Kidney epithelial cell (primary cell): ENCODE measurements at regions not wholly inside any gene's neighbourhood (a gene's known extent, or its start where the extent isn't known, plus 50 kb on each side); places are given as distances from the start of the nearest gene placed in this dataset.

Experiments used
- DNase-seq: peaks from one replicate; pipeline ENCODE4 v3.0.0-alpha.2; 2010; ENCODE audit warnings: low read depth
- H3K27me3 ChIP-seq: 2 replicates; pipeline ENCODE4 v1.6.0; 2011; ENCODE audit warnings: low read length; ENCODE audit not compliant: control insufficient read depth, insufficient read depth
- H3K36me3 ChIP-seq: 2 replicates; pipeline ENCODE4 v1.5.1; 2011; ENCODE audit warnings: low read length; ENCODE audit not compliant: control insufficient read depth, insufficient read depth
- H3K4me3 ChIP-seq: 2 replicates; pipeline ENCODE4 v1.5.1; 2011; ENCODE audit warnings: low read depth, mild to moderate bottlenecking, control low read depth, low read length
- TF ChIP-seq, protein P1 (sequence below): IDR thresholded peaks from 2 replicates; pipeline ENCODE4 v1.5.1; 2011; ENCODE audit warnings: mild to moderate bottlenecking, moderate library complexity, low read length, control low read depth, inconsistent platforms; ENCODE audit not compliant: insufficient read depth, poor library complexity, severe bottlenecking

- TF ChIP-seq, protein P1, sequence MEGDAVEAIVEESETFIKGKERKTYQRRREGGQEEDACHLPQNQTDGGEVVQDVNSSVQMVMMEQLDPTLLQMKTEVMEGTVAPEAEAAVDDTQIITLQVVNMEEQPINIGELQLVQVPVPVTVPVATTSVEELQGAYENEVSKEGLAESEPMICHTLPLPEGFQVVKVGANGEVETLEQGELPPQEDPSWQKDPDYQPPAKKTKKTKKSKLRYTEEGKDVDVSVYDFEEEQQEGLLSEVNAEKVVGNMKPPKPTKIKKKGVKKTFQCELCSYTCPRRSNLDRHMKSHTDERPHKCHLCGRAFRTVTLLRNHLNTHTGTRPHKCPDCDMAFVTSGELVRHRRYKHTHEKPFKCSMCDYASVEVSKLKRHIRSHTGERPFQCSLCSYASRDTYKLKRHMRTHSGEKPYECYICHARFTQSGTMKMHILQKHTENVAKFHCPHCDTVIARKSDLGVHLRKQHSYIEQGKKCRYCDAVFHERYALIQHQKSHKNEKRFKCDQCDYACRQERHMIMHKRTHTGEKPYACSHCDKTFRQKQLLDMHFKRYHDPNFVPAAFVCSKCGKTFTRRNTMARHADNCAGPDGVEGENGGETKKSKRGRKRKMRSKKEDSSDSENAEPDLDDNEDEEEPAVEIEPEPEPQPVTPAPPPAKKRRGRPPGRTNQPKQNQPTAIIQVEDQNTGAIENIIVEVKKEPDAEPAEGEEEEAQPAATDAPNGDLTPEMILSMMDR, result no peak
- Histone ChIP-seq H3K4me3 (no peak overlapping the region), H3K27me3 (no peaks in the 10 kb centered on the region), H3K36me3 (no peaks in the 10 kb centered on the region)
- DNase-seq, result no peak
Observed at GRCh38 chr4:95959182-95959581, 119.3 kb downstream of the PDHA2 start.

DNA sequence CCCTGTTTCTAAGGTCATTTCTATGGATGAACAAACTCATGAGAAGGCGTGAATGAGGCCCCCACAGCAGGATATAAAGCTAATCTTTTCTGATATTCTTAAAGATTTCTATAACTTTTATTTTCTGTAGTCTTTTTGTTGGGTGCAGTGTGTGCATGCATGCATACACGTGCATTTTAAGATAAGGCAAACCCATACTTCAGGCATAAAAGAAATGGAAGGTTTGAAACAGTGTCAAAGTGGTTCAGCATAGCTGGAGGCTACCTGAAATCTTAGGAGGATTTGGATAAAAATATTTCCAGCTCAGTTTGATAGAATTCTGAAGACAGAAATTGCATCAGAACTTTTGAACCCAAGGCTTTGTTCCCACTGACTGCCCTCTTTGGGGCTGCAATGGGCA, 119.7 kb downstream of the PDHA2 start:
- no peaks in the 10 kb centered on the region for H3K27me3 ChIP-seq
- no peaks in the 10 kb centered on the region for H3K36me3 ChIP-seq
- no peak overlapping the region for H3K4me3 ChIP-seq
- DNase-seq, result no peak
- TF ChIP-seq, protein P1, result no peak

DNA sequence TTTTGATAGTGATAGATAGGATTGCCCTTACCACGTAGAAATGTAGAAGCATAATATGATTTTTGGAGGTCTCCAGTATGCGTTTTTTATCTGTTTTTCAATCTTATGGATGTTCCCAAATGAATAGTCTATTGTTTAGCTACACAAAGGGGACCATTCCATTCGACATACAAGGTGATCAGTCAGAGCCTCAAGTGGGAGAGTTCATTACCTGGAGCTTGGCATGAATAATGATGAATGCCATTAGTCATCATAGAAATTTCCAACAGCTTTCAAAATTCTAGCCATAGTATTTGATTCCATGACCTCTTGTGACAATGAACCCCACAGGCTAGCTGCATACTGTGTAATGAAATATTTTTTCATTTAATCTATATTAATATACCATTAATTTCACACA, 123.6 kb downstream of the PDHA2 start:
- no peaks in the 10 kb centered on the region for H3K36me3 ChIP-seq
- no peak overlapping the region for H3K4me3 ChIP-seq
- no peak for DNase-seq
- no peaks in the 10 kb centered on the region for H3K27me3 ChIP-seq
- TF ChIP-seq, protein P1, result no peak

DNA sequence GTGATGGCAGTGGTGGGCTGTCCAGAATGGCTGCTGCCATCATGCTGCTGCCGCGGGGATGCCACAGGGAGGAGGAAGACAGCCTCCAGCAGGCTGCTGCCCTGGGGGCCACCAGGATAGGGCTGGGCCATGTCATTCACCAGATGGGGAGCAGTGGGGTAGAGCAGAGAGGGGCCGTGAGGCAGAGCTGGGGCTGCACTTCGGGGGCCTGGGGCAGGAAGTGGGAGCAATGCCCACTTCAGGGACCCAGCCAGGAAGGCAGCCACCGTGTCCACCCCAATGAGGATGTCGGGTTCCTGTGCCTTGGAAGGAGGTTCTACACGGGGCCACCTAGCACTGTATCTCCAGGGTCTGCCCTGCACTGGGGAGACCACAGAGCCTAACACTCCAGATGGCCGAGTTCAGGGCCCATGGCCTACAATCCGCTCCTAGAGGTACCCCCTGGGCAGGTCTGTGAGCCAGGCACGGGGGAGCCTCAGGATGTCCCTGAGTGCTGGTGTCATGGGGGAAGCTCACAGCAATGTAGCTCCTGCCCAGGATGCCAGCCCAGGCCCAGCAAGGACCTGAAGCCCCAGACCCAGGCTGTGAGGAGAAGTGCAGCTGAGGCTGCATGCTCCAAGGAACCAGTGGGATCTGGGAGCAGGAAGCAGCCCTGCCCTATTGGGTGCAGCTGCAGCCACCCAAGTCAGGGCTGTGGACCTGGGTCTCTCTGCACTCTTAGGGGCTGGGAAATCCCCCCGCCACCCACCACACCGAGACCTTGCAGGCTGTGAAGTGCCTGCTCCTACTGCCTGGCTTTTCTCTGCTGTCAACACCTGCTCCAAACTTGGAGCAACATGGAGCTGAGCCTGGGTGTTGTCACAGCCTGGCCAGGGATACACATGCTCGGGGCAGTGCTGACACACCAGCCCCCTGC, 140.3 kb downstream of the PDHA2 start:
- TF ChIP-seq, protein P1, result no peak

DNA sequence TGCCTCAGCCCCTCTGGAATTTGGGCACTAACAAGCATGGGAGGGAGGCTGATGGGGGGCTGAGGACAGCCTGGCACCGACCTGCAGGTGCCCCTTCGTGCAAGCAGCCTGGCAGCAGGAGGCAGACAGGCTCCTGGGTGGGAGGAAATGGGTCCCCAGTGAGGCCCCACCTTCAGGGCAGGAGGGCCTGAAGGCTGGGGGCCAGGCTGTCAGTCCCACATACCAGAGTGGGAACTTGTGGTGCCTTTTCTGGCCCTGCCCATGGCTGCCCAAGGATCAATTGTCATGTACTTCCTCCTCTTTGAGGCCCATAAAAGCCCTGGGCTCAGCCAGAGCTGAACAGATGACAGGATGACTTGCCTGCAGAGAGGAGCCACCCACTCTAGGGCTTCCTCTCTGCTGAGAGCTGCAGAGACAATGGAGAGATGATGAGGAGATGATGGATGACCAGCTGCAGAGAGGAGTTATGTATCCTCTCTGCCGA, 141.0 kb downstream of the PDHA2 start:
- no peak overlapping the region for H3K4me3 ChIP-seq
- TF ChIP-seq, protein P1, result no peak
- no peaks in the 10 kb centered on the region for H3K36me3 ChIP-seq
- DNase-seq, result no peak
- H3K27me3 ChIP-seq, result no peaks in the 10 kb centered on the region

More for the DNA sequence above, 140.3 kb downstream of the PDHA2 start:
- DNase-seq, result no peak
- H3K36me3 ChIP-seq, result no peaks in the 10 kb centered on the region
- no peak overlapping the region for H3K4me3 ChIP-seq
- no peaks in the 10 kb centered on the region for H3K27me3 ChIP-seq
